ENCODE measurements at regions not wholly inside any gene's neighbourhood (a gene's known extent, or its start where the extent isn't known, plus 50 kb on each side); places are given as distances from the start of the nearest gene placed in this dataset.

DNA sequence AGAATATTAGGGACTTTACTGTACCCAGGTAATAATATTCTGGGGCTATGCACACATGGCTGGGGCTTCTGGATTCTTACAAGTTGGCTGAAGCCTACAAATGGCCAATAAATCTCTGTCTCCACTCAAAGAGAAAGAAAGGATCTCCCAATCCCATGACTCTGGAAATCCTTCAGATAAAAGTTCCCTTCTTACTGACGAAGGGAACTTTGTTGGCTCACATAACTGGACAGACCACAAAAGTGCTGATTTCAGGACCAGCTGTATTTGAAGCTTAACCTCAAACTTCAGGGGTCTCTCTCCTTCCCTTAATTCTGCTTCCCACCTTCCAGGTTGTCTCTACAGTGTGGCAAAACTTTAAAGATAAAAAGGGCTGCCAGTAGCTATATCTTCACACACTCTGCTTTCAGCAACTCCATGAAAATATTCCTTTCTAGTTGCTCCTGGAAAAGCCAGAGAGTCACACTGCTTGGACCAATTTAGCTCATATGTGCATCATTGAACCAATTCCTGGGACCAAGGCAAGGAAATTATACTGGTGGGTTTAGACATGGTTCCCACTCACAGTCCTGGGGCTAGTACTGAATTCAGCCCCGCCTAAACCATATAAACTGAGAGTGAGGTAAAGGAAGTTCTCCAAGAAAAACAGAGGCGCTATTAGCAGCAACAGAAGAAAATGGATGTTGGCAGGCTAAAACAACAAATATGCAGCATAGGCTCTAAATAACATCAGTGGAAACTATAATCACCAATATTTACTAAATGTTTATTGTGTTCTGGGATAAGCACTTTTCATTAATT lies 290.0 kb upstream of the GADL1 start:
- DNase-seq (ENCODE audit: extremely low spot score, unreplicated experiment), result no peak
- Mint-ChIP-seq H3K27me3 (ENCODE audit: unreplicated experiment) (peaks cover 3% of the 10 kb centered on the region), H3K27ac (ENCODE audit: unreplicated experiment) (no peak overlapping the region), H3K9me3 (ENCODE audit: unreplicated experiment) (no peaks in the 10 kb centered on the region), H3K4me1 (ENCODE audit: unreplicated experiment) (peaks cover 16% of the 10 kb centered on the region), H3K4me3 (ENCODE audit: unreplicated experiment) (no peak overlapping the region), H3K36me3 (ENCODE audit: unreplicated experiment) (no peaks in the 10 kb centered on the region)
- TF ChIP-seq, protein P1, sequence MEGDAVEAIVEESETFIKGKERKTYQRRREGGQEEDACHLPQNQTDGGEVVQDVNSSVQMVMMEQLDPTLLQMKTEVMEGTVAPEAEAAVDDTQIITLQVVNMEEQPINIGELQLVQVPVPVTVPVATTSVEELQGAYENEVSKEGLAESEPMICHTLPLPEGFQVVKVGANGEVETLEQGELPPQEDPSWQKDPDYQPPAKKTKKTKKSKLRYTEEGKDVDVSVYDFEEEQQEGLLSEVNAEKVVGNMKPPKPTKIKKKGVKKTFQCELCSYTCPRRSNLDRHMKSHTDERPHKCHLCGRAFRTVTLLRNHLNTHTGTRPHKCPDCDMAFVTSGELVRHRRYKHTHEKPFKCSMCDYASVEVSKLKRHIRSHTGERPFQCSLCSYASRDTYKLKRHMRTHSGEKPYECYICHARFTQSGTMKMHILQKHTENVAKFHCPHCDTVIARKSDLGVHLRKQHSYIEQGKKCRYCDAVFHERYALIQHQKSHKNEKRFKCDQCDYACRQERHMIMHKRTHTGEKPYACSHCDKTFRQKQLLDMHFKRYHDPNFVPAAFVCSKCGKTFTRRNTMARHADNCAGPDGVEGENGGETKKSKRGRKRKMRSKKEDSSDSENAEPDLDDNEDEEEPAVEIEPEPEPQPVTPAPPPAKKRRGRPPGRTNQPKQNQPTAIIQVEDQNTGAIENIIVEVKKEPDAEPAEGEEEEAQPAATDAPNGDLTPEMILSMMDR (IDR thresholded peaks at IDR 0.05), result no peak

- peaks cover 3% of the 10 kb centered on the region for H3K27me3 Mint-ChIP-seq (ENCODE audit: unreplicated experiment)
- H3K4me3 Mint-ChIP-seq (ENCODE audit: unreplicated experiment), result no peak overlapping the region
- TF ChIP-seq, protein P1 (IDR thresholded peaks at IDR 0.05), result no peak
These were observed 290.5 kb upstream of the GADL1 start for GRCh38 chr3:31185062-31185357.

GRCh38 chr3:31186041-31186440 lies 291.6 kb upstream of the GADL1 start:
- Mint-ChIP-seq H3K27me3 (ENCODE audit: unreplicated experiment) (peaks cover 3% of the 10 kb centered on the region), H3K4me3 (ENCODE audit: unreplicated experiment) (no peak overlapping the region), H3K9me3 (ENCODE audit: unreplicated experiment) (no peaks in the 10 kb centered on the region), H3K27ac (ENCODE audit: unreplicated experiment) (no peak overlapping the region), H3K36me3 (ENCODE audit: unreplicated experiment) (no peaks in the 10 kb centered on the region), H3K4me1 (ENCODE audit: unreplicated experiment) (peaks cover 16% of the 10 kb centered on the region)
- TF ChIP-seq, protein P1 (IDR thresholded peaks at IDR 0.05), result no peak
- DNase-seq (ENCODE audit: extremely low spot score, unreplicated experiment), result no peak

More at GRCh38 chr3:31185062-31185357, 290.5 kb upstream of the GADL1 start:
- no peaks in the 10 kb centered on the region for H3K9me3 Mint-ChIP-seq (ENCODE audit: unreplicated experiment)
- no peak for DNase-seq (ENCODE audit: extremely low spot score, unreplicated experiment)
- H3K4me1 Mint-ChIP-seq (ENCODE audit: unreplicated experiment), result peaks cover 16% of the 10 kb centered on the region
- H3K36me3 Mint-ChIP-seq (ENCODE audit: unreplicated experiment), result no peaks in the 10 kb centered on the region
- H3K27ac Mint-ChIP-seq (ENCODE audit: unreplicated experiment), result no peak overlapping the region

DNA sequence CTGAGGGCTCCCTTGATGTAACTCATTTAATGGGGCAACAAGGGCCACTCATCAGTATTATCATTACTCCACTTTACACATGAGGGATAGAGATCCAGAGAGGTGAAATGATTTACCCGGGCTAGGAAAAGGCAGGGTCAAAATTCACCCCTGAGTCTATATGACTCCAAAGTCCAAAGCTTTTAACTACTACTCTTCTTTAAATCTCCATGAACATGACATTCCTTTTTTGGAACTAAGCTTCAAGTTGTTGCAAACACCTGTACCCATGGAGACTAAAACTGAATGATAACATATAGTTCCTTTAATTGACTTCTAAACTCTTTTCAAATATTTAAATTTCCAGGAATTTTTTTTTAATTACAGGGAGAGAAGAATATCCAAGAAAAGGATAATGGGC lies 292.9 kb upstream of the GADL1 start:
- Mint-ChIP-seq H3K27ac (ENCODE audit: unreplicated experiment) (no peak overlapping the region), H3K27me3 (ENCODE audit: unreplicated experiment) (peaks cover 6% of the 10 kb centered on the region), H3K36me3 (ENCODE audit: unreplicated experiment) (no peaks in the 10 kb centered on the region), H3K4me3 (ENCODE audit: unreplicated experiment) (no peak overlapping the region), H3K4me1 (ENCODE audit: unreplicated experiment) (peaks cover 16% of the 10 kb centered on the region), H3K9me3 (ENCODE audit: unreplicated experiment) (no peaks in the 10 kb centered on the region)
- no peak for DNase-seq (ENCODE audit: extremely low spot score, unreplicated experiment)
- TF ChIP-seq, protein P1 (IDR thresholded peaks at IDR 0.05), result no peak

GRCh38 chr3:31188112-31188511 lies 293.7 kb upstream of the GADL1 start:
- no peak for DNase-seq (ENCODE audit: extremely low spot score, unreplicated experiment)
- TF ChIP-seq, protein P1 (IDR thresholded peaks at IDR 0.05), result no peak

More at GRCh38 chr3:31188112-31188511, 293.7 kb upstream of the GADL1 start:
- H3K4me3 Mint-ChIP-seq (ENCODE audit: unreplicated experiment), result no peak overlapping the region
- H3K4me1 Mint-ChIP-seq (ENCODE audit: unreplicated experiment), result peaks cover 16% of the 10 kb centered on the region
- no peaks in the 10 kb centered on the region for H3K9me3 Mint-ChIP-seq (ENCODE audit: unreplicated experiment)
- no peaks in the 10 kb centered on the region for H3K36me3 Mint-ChIP-seq (ENCODE audit: unreplicated experiment)
- H3K27ac Mint-ChIP-seq (ENCODE audit: unreplicated experiment), result no peak overlapping the region
- peaks cover 6% of the 10 kb centered on the region for H3K27me3 Mint-ChIP-seq (ENCODE audit: unreplicated experiment)

Data from osteocyte (in vitro differentiated cells).